Left forelimb (tissue), 1 donor: ENCODE measurements at regions not wholly inside any gene's neighbourhood (a gene's known extent, or its start where the extent isn't known, plus 50 kb on each side); places are given as distances from the start of the nearest gene placed in this dataset.

Experiments used
- DNase-seq: peaks from one replicate; pipeline ENCODE4 v3.0.0-alpha.2; 2018; ENCODE audit warnings: low spot score

- no peak for DNase-seq
Observed at GRCh38 chr18:46385124-46385523, 271.9 kb downstream of the LOXHD1 start.

GRCh38 chr18:46386788-46387187, 270.2 kb downstream of the LOXHD1 start:
- DNase-seq = no peak

- DNase-seq = no peak
Observed at GRCh38 chr18:46387441-46388131, 269.4 kb downstream of the LOXHD1 start.

GRCh38 chr18:46388286-46388685, 268.7 kb downstream of the LOXHD1 start:
- no peak for DNase-seq

GRCh38 chr18:46392576-46392975, 264.4 kb downstream of the LOXHD1 start:
- DNase-seq = no peak

GRCh38 chr18:46393230-46393629, 263.8 kb downstream of the LOXHD1 start:
- DNase-seq = no peak

- DNase-seq = no peak
Observed at GRCh38 chr18:46393961-46394360, 263.1 kb downstream of the LOXHD1 start.

- no peak for DNase-seq
Observed at GRCh38 chr18:46395795-46396194, 261.2 kb downstream of the LOXHD1 start.

- DNase-seq = no peak
Observed at GRCh38 chr18:46397174-46397573, 259.8 kb downstream of the LOXHD1 start.

- DNase-seq = no peak
Observed at GRCh38 chr18:46398005-46398404, 259.0 kb downstream of the LOXHD1 start.

- no peak for DNase-seq
Observed at GRCh38 chr18:46398625-46399024, 258.4 kb downstream of the LOXHD1 start.

- DNase-seq = no peak
Observed at GRCh38 chr18:46399303-46399702, 257.7 kb downstream of the LOXHD1 start.

- DNase-seq = no peak
Observed at GRCh38 chr18:46400449-46400848, 256.6 kb downstream of the LOXHD1 start.

GRCh38 chr18:46401486-46402070, 255.4 kb downstream of the LOXHD1 start:
- no peak for DNase-seq

- no peak for DNase-seq
Observed at GRCh38 chr18:46402396-46402795, 254.6 kb downstream of the LOXHD1 start.

- DNase-seq = no peak
Observed at GRCh38 chr18:46402945-46403344, 254.1 kb downstream of the LOXHD1 start.

- no peak for DNase-seq
Observed at GRCh38 chr18:46405832-46406538, 251.0 kb downstream of the LOXHD1 start.

- no peak for DNase-seq
Observed at GRCh38 chr18:46406539-46406932, 250.5 kb downstream of the LOXHD1 start.

- DNase-seq = no peak
Observed at GRCh38 chr18:46407486-46408166, 249.4 kb downstream of the LOXHD1 start.

GRCh38 chr18:46408334-46408987, 248.6 kb downstream of the LOXHD1 start:
- no peak for DNase-seq

GRCh38 chr18:46411191-46411828, 245.7 kb downstream of the LOXHD1 start:
- no peak for DNase-seq
